BLaER1 (cell line): ENCODE measurements at regions not wholly inside any gene's neighbourhood (a gene's known extent, or its start where the extent isn't known, plus 50 kb on each side); places are given as distances from the start of the nearest gene placed in this dataset.
"Not testable (repeated sequence)": the region's sequence is repeated elsewhere in the genome, so short reads cannot be mapped to it uniquely, and the experiment has no call there.

Experiments
- H3K27ac ChIP-seq: shearing (Covaris generic); formaldehyde crosslinking; 2 replicates; pipeline ENCODE4 v1.8.1; 2022
- H3K27me3 ChIP-seq: shearing (Covaris generic); formaldehyde crosslinking; 2 replicates; pipeline ENCODE4 v1.8.1; 2022
- H3K36me3 ChIP-seq: shearing (Covaris generic); formaldehyde crosslinking; 2 replicates; pipeline ENCODE4 v1.8.1; 2022
- H3K4me1 ChIP-seq: shearing (Covaris generic); formaldehyde crosslinking; 2 replicates; pipeline ENCODE4 v1.8.1; 2022
- H3K4me2 ChIP-seq: shearing (Covaris generic); formaldehyde crosslinking; 2 replicates; pipeline ENCODE4 v1.8.1; 2022
- H3K4me3 ChIP-seq: shearing (Covaris generic); formaldehyde crosslinking; 2 replicates; pipeline ENCODE4 v1.8.1; 2022
- H3K9ac ChIP-seq: shearing (Covaris generic); formaldehyde crosslinking; 2 replicates; pipeline ENCODE4 v1.8.1; 2022
- H3K9me3 ChIP-seq: shearing (Covaris generic); formaldehyde crosslinking; 2 replicates; pipeline ENCODE4 v1.8.1; 2022
- H4K20me1 ChIP-seq: shearing (Covaris generic); formaldehyde crosslinking; 2 replicates; pipeline ENCODE4 v1.8.1; 2022
- Cebpa-rat ChIP-seq: shearing (Covaris generic); IDR thresholded peaks from 2 replicates; pipeline ENCODE4 v1.8.1; 2022

GRCh38 chr21:15309721-15310120 is 244.9 kb upstream of the NRIP1 start:
- Histone ChIP-seq H3K36me3 (no peaks in the 10 kb centered on the region), H3K27ac (no peak overlapping the region), H4K20me1 (no peaks in the 10 kb centered on the region), H3K4me1 (no peaks in the 10 kb centered on the region), H3K9me3 (peaks cover 2% of the 10 kb centered on the region; the same call in 1 of the 2 replicates), H3K9ac (no peak overlapping the region), H3K4me3 (no peak overlapping the region), H3K27me3 (no peaks in the 10 kb centered on the region), H3K4me2 (no peak overlapping the region)
- no peak for TF ChIP-seq Cebpa-rat

GRCh38 chr21:15311510-15311909 is 246.7 kb upstream of the NRIP1 start:
- Histone ChIP-seq H4K20me1 (no peaks in the 10 kb centered on the region), H3K27me3 (no peaks in the 10 kb centered on the region), H3K4me1 (no peaks in the 10 kb centered on the region), H3K9me3 (peaks cover 16% of the 10 kb centered on the region; the same call in 1 of the 2 replicates), H3K9ac (no peak overlapping the region), H3K36me3 (no peaks in the 10 kb centered on the region), H3K4me3 (no peak overlapping the region), H3K27ac (no peak overlapping the region), H3K4me2 (no peak overlapping the region)
- no peak for TF ChIP-seq Cebpa-rat

GRCh38 chr21:15317034-15317433 is 252.2 kb upstream of the NRIP1 start:
- H3K4me1 ChIP-seq, H3K4me2 ChIP-seq, H3K9ac ChIP-seq, H3K27ac ChIP-seq, H3K4me3 ChIP-seq, H4K20me1 ChIP-seq, H3K36me3 ChIP-seq, H3K27me3 ChIP-seq: not testable (repeated sequence)
- peaks cover 33% of the 10 kb centered on the region for H3K9me3 ChIP-seq

- Histone ChIP-seq H4K20me1 (no peaks in the 10 kb centered on the region), H3K9me3 (peaks cover 31% of the 10 kb centered on the region), H3K4me2 (no peak overlapping the region), H3K4me3 (no peak overlapping the region), H3K36me3 (no peaks in the 10 kb centered on the region), H3K27me3 (no peaks in the 10 kb centered on the region), H3K4me1 (no peaks in the 10 kb centered on the region), H3K27ac (no peak overlapping the region), H3K9ac (no peak overlapping the region)
- TF ChIP-seq Cebpa-rat, result no peak
Observed at GRCh38 chr21:15319727-15320126, 254.9 kb upstream of the NRIP1 start.

- H3K27ac ChIP-seq, result no peak overlapping the region
- no peaks in the 10 kb centered on the region for H3K27me3 ChIP-seq
- no peak for TF ChIP-seq Cebpa-rat
- H3K4me2 ChIP-seq, result no peak overlapping the region
- no peaks in the 10 kb centered on the region for H3K4me1 ChIP-seq
- H3K9me3 ChIP-seq, result peaks cover 31% of the 10 kb centered on the region
- peaks cover 15% of the 10 kb centered on the region for H3K36me3 ChIP-seq
- H4K20me1 ChIP-seq, result no peaks in the 10 kb centered on the region
- no peak overlapping the region for H3K4me3 ChIP-seq
- no peak overlapping the region for H3K9ac ChIP-seq
Observed at GRCh38 chr21:15324542-15324941, 259.7 kb upstream of the NRIP1 start.

GRCh38 chr21:15326032-15326867 is 261.4 kb upstream of the NRIP1 start:
- peaks cover 27% of the 10 kb centered on the region for H3K9me3 ChIP-seq
- no peaks in the 10 kb centered on the region for H4K20me1 ChIP-seq
- no peak overlapping the region for H3K4me2 ChIP-seq
- no peaks in the 10 kb centered on the region for H3K4me1 ChIP-seq
- H3K9ac ChIP-seq, result no peak overlapping the region
- no peak overlapping the region for H3K4me3 ChIP-seq
- no peaks in the 10 kb centered on the region for H3K27me3 ChIP-seq
- peaks cover 15% of the 10 kb centered on the region for H3K36me3 ChIP-seq
- TF ChIP-seq Cebpa-rat, result no peak
- no peak overlapping the region for H3K27ac ChIP-seq

- TF ChIP-seq Cebpa-rat, result no peak
- peaks cover 15% of the 10 kb centered on the region for H3K36me3 ChIP-seq
- peaks cover 27% of the 10 kb centered on the region for H3K9me3 ChIP-seq
- H4K20me1 ChIP-seq, result no peaks in the 10 kb centered on the region
- H3K9ac ChIP-seq, result no peak overlapping the region
- no peak overlapping the region for H3K4me2 ChIP-seq
- no peak overlapping the region for H3K4me3 ChIP-seq
- no peaks in the 10 kb centered on the region for H3K27me3 ChIP-seq
- no peaks in the 10 kb centered on the region for H3K4me1 ChIP-seq
- H3K27ac ChIP-seq, result no peak overlapping the region
Observed at GRCh38 chr21:15327637-15328265, 263.0 kb upstream of the NRIP1 start.

GRCh38 chr21:15329191-15329590 is 264.4 kb upstream of the NRIP1 start:
- Histone ChIP-seq H4K20me1 (no peaks in the 10 kb centered on the region), H3K4me2 (no peak overlapping the region), H3K36me3 (peaks cover 21% of the 10 kb centered on the region), H3K9me3 (peaks cover 33% of the 10 kb centered on the region), H3K27ac (no peak overlapping the region), H3K4me1 (peaks cover 5% of the 10 kb centered on the region), H3K4me3 (no peak overlapping the region), H3K9ac (no peak overlapping the region), H3K27me3 (no peaks in the 10 kb centered on the region)
- no peak for TF ChIP-seq Cebpa-rat

GRCh38 chr21:15330872-15331271 is 266.1 kb upstream of the NRIP1 start:
- Histone ChIP-seq H3K4me1 (peaks cover 8% of the 10 kb centered on the region), H3K27ac (no peak overlapping the region), H3K27me3 (no peaks in the 10 kb centered on the region), H3K4me3 (no peak overlapping the region), H4K20me1 (no peaks in the 10 kb centered on the region), H3K36me3 (peaks cover 33% of the 10 kb centered on the region), H3K9me3 (peaks cover 46% of the 10 kb centered on the region), H3K9ac (no peak overlapping the region), H3K4me2 (no peak overlapping the region)
- TF ChIP-seq Cebpa-rat, result no peak

- Histone ChIP-seq H3K9ac (no peak overlapping the region), H3K4me1 (peaks cover 8% of the 10 kb centered on the region), H3K27me3 (no peaks in the 10 kb centered on the region), H3K27ac (no peak overlapping the region), H3K4me2 (no peak overlapping the region), H3K36me3 (peaks cover 18% of the 10 kb centered on the region), H4K20me1 (no peaks in the 10 kb centered on the region), H3K9me3 (peaks cover 35% of the 10 kb centered on the region), H3K4me3 (no peak overlapping the region)
- TF ChIP-seq Cebpa-rat, result no peak
Observed at GRCh38 chr21:15332572-15332971, 267.8 kb upstream of the NRIP1 start.
